GM12878 (cell line): ENCODE measurements at regions not wholly inside any gene's neighbourhood (a gene's known extent, or its start where the extent isn't known, plus 50 kb on each side); places are given as distances from the start of the nearest gene placed in this dataset.

Experiments
- ATAC-seq: fragments of 200-7000 bp; cut with Tn5 transposase; 3 replicates; pipeline ENCODE4 v1.9.1; 2020; ENCODE audit warnings: mild to moderate bottlenecking, moderate library complexity
- BruUV-seq: library from RNA; stranded (reverse); fragments of 400-500 nt; replicated peaks from 2 replicates; lab custom pipeline; 2021; lab: Mats Ljungman, UMichigan
- CTCF ChIA-PET: fragments of 300-600 bp; sonication (Branson Sonifier 250); formaldehyde crosslinking; extraction: SDS; loops from one replicate; lab custom pipeline; 2021; ENCODE audit warnings: inconsistent platforms; lab: Yijun Ruan, JAX
- POLR2A ChIA-PET: fragments of 350-600 bp; formaldehyde crosslinking; extraction: SDS; loops from one replicate; lab custom pipeline; 2021; ENCODE audit warnings: inconsistent platforms; lab: Charles Lee
- RAD21 ChIA-PET: fragments of 300-600 bp; sonication (Branson Sonifier 250); formaldehyde crosslinking; loops from one replicate; lab custom pipeline; 2023; ENCODE audit warnings: antibody characterized with exemption; ENCODE audit not compliant: unreplicated experiment; lab: Charles Lee
- SMC1A ChIA-PET: fragments of 300-600 bp; sonication (Branson Sonifier 250); formaldehyde crosslinking; loops from one replicate; lab custom pipeline; 2023; ENCODE audit not compliant: unreplicated experiment, uncharacterized antibody; lab: Charles Lee
- DNase-seq: peaks from one replicate; pipeline ENCODE4 v3.0.0-alpha.2; 2011; ENCODE audit warnings: low read depth, low spot score
- FAIRE-seq: peaks from 3 replicates; lab custom pipeline; 2011; peaks lifted over from hg19 to GRCh38; lab: Jason Lieb, UNC
- H2AFZ ChIP-seq: 2 replicates; pipeline ENCODE4 v1.6.0; 2011; ENCODE audit warnings: low read depth, low read length, control low read depth; ENCODE audit not compliant: control insufficient read depth
- H3K27ac ChIP-seq: 2 replicates; pipeline ENCODE4 v1.5.1; 2011; ENCODE audit warnings: control low read depth; ENCODE audit not compliant: control insufficient read depth, insufficient read depth
- H3K27me3 ChIP-seq, 2 experiments: replicated peaks in 1 of 2; 2 replicates each; pipeline versions ENCODE4 v1.6.0 to v1.6.1; 2011; ENCODE audit warnings: low read length in 1 of 2; ENCODE audit not compliant: control insufficient read depth in 2 of 2, insufficient read depth in 2 of 2
- H3K36me3 ChIP-seq, 2 experiments: 2 replicates each; pipeline ENCODE4 v1.5.1; 2011; ENCODE audit warnings: low read length in 1 of 2; ENCODE audit not compliant: control insufficient read depth in 2 of 2, insufficient read depth in 2 of 2
- H3K4me1 ChIP-seq: 2 replicates; pipeline ENCODE4 v1.6.1; 2011; ENCODE audit warnings: mild to moderate bottlenecking, low read length, moderate library complexity, mixed read lengths; ENCODE audit not compliant: control insufficient read depth, insufficient read depth
- H3K4me2 ChIP-seq: 2 replicates; pipeline ENCODE4 v1.6.0; 2011; ENCODE audit warnings: control low read depth; ENCODE audit not compliant: control insufficient read depth, insufficient read depth
- H3K4me3 ChIP-seq: fragments of 200-600 bp; sonication (generic); 2 replicates; pipeline ENCODE4 v1.5.1; 2016
- H3K79me2 ChIP-seq: 2 replicates; pipeline ENCODE4 v1.6.0; 2011; ENCODE audit warnings: low read length; ENCODE audit not compliant: control insufficient read depth, insufficient read depth
- H3K9ac ChIP-seq: 2 replicates; pipeline ENCODE4 v1.8.0; 2011; ENCODE audit warnings: low read length, control low read depth, mixed read lengths; ENCODE audit not compliant: control insufficient read depth, insufficient read depth
- H3K9me3 ChIP-seq: replicated peaks from 3 replicates; pipeline ENCODE4 v1.5.1; 2011; ENCODE audit warnings: mild to moderate bottlenecking, low read length; ENCODE audit not compliant: control insufficient read depth, insufficient read depth
- H4K20me1 ChIP-seq: 2 replicates; pipeline ENCODE4 v1.6.0; 2011; ENCODE audit not compliant: control insufficient read depth, insufficient read depth
- IRF4 ChIP-seq: IDR thresholded peaks from 2 replicates; pipeline ENCODE4 v1.6.1; 2011; ENCODE audit warnings: low read depth, low read length
- MTA2 ChIP-seq: fragments of 450-650 bp; IDR thresholded peaks from 2 replicates; pipeline ENCODE4 v1.6.1; 2016; ENCODE audit warnings: low read depth, mild to moderate bottlenecking, moderate library complexity
- PML ChIP-seq: IDR thresholded peaks from 2 replicates; pipeline ENCODE4 v1.6.1; 2012; ENCODE audit warnings: low read length, inconsistent platforms
- WGBS: methylation state at CpG from one replicate; pipeline ENCODE4 v1.1.6; 2016; ENCODE audit warnings: low lambda C conversion rate; ENCODE audit not compliant: insufficient replicate concordance, insufficient coverage; ENCODE audit errors: missing lambda C conversion rate; 5-methylcytosine and 5-hydroxymethylcytosine counted together
- in situ Hi-C: fragments of 300-500 bp; cut with MboI; formaldehyde crosslinking; loops from 9 replicates; pipeline ENCODE4 v1.14.3; 2018; ENCODE audit warnings: mixed read lengths
- intact Hi-C: fragments of 100-400 bp; cut with micrococcal nuclease; formaldehyde crosslinking; loops from one replicate; pipeline ENCODE4 v1.14.2; 2022; ENCODE audit not compliant: unreplicated experiment
- TF ChIP-seq, protein P1 (sequence below): fragments of 450-650 bp; IDR thresholded peaks from 2 replicates; pipeline ENCODE4 v1.6.1; 2017; ENCODE audit warnings: antibody characterized with exemption, mild to moderate bottlenecking, moderate library complexity
- TF ChIP-seq, protein P2 (sequence below), 3 experiments: IDR thresholded peaks in 2 of 3; conservative IDR thresholded peaks in 1 of 3; 2 replicates each; pipeline ENCODE4 v1.5.1; 2011; ENCODE audit warnings: low read depth in 3 of 3, low read length in 3 of 3, mild to moderate bottlenecking in 3 of 3, control low read depth in 2 of 3, moderate library complexity in 2 of 3, inconsistent platforms in 1 of 3, mixed read lengths in 1 of 3; ENCODE audit not compliant: control insufficient read depth in 2 of 3, insufficient read depth in 1 of 3; ENCODE audit errors: extremely low read depth in 1 of 3

DNA sequence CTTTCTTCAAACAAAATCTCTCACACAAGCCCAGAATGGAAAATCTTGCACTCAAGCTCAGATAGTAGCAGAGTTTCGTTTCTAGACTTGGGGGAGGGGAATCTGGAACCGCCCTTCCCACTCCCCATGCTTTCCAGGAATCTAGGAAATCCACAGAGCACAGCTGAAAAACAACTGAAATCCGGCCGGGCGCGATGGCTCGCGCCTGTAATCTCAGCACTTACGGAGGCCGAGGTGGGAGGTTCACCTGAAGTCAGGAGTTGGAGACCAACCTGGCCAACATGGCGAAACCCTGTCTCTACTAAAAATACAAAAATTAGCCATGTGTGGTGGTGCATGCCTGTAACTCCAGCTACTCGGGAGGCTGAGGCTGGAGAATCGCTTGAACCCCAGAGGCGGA, 127.3 kb upstream of the SLC34A2 start:
- intact Hi-C loops (no loop called here), in situ Hi-C loops (no loop called here)
- Histone ChIP-seq H3K27ac (no peak overlapping the region), H3K79me2 (no peaks in the 10 kb centered on the region), H3K9me3 (no peaks in the 10 kb centered on the region), H4K20me1 (no peaks in the 10 kb centered on the region), H3K9ac (no peak overlapping the region), H3K4me3 (no peak overlapping the region), H3K27me3 (no peaks in the 10 kb centered on the region; a peak in 1 of 4 replicates), H3K4me1 (no peaks in the 10 kb centered on the region), H2AFZ (no peak overlapping the region), H3K4me2 (no peak overlapping the region)
- ChIA-PET RAD21 (no interaction called here), CTCF (no interaction called here), POLR2A (no interaction called here), SMC1A (no interaction called here)
- BruUV-seq = no TSS peak
- no peak for DNase-seq
- no peak for FAIRE-seq
- WGBS = 65% methylated on average over 14 of the region's 14 CpGs
- ATAC-seq = no peak
- TF ChIP-seq PML (no peak), MTA2 (no peak)
- TF ChIP-seq, protein P1, sequence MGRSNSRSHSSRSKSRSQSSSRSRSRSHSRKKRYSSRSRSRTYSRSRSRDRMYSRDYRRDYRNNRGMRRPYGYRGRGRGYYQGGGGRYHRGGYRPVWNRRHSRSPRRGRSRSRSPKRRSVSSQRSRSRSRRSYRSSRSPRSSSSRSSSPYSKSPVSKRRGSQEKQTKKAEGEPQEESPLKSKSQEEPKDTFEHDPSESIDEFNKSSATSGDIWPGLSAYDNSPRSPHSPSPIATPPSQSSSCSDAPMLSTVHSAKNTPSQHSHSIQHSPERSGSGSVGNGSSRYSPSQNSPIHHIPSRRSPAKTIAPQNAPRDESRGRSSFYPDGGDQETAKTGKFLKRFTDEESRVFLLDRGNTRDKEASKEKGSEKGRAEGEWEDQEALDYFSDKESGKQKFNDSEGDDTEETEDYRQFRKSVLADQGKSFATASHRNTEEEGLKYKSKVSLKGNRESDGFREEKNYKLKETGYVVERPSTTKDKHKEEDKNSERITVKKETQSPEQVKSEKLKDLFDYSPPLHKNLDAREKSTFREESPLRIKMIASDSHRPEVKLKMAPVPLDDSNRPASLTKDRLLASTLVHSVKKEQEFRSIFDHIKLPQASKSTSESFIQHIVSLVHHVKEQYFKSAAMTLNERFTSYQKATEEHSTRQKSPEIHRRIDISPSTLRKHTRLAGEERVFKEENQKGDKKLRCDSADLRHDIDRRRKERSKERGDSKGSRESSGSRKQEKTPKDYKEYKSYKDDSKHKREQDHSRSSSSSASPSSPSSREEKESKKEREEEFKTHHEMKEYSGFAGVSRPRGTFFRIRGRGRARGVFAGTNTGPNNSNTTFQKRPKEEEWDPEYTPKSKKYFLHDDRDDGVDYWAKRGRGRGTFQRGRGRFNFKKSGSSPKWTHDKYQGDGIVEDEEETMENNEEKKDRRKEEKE = no peak
- TF ChIP-seq, all 136 proteins: peak for 0
- no peaks in the 10 kb centered on the region for H3K36me3 ChIP-seq

DNA sequence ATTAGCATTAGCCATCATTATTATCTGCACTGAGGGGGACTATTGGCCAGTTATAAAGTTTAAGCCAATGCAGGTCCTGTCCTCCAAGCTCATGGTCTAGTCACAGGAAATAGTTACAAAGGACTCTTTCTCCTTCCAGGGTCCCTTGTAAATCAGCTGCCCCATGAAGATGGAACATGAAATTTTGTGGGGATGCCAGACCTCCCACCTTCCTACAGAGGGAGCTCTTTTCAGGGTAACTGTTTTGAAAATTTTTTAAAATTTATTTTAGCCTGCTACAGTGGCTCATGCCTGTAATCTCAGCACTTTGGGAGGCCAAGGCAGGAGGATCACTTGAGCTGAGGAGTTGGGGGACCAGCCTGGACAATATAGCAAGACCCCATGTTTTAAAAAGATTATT, 124.4 kb upstream of the SLC34A2 start:
- Histone ChIP-seq H2AFZ (no peak overlapping the region), H3K4me1 (no peaks in the 10 kb centered on the region), H3K9me3 (no peaks in the 10 kb centered on the region), H3K9ac (no peak overlapping the region), H3K4me3 (no peak overlapping the region), H4K20me1 (no peaks in the 10 kb centered on the region), H3K4me2 (no peak overlapping the region), H3K27ac (no peak overlapping the region), H3K27me3 (no peaks in the 10 kb centered on the region), H3K36me3 (no peaks in the 10 kb centered on the region), H3K79me2 (no peaks in the 10 kb centered on the region)
- POLR2A ChIA-PET = no interaction called here
- no peak for ATAC-seq
- intact Hi-C loops (no loop called here), in situ Hi-C loops (no loop called here)
- no TSS peak for BruUV-seq
- TF ChIP-seq IRF4 = no peak
- TF ChIP-seq, protein P2, sequence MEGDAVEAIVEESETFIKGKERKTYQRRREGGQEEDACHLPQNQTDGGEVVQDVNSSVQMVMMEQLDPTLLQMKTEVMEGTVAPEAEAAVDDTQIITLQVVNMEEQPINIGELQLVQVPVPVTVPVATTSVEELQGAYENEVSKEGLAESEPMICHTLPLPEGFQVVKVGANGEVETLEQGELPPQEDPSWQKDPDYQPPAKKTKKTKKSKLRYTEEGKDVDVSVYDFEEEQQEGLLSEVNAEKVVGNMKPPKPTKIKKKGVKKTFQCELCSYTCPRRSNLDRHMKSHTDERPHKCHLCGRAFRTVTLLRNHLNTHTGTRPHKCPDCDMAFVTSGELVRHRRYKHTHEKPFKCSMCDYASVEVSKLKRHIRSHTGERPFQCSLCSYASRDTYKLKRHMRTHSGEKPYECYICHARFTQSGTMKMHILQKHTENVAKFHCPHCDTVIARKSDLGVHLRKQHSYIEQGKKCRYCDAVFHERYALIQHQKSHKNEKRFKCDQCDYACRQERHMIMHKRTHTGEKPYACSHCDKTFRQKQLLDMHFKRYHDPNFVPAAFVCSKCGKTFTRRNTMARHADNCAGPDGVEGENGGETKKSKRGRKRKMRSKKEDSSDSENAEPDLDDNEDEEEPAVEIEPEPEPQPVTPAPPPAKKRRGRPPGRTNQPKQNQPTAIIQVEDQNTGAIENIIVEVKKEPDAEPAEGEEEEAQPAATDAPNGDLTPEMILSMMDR (IDR thresholded peaks at IDR 0.05 in 2 of 3, conservative IDR thresholded peaks at IDR 0.05 in 1 of 3; ENCODE audit: control insufficient read depth in 2 of 3, extremely low read depth in 1 of 3, insufficient read depth in 1 of 3, low read depth in 3 of 3, low read length in 3 of 3) = peak in 2 of 3 experiments; percentile 20 to 22; a peak in 1 of 6 replicates
- RAD21 ChIA-PET = interaction anchor here (0.6 kb wide), 1 partner anchor 342 kb away, joined by 3 read pairs; no protein-coding TSS in a partner anchor
- CTCF ChIA-PET = interaction anchor here (0.6 to 1.8 kb wide), 4 partner anchors 9 to 900 kb away, joined by 3 to 8 read pairs (median 6); no protein-coding TSS in a partner anchor
- DNase-seq = no peak
- FAIRE-seq = no peak
- SMC1A ChIA-PET = no interaction called here
